ENCODE measurements at regions not wholly inside any gene's neighbourhood (a gene's known extent, or its start where the extent isn't known, plus 50 kb on each side); places are given as distances from the start of the nearest gene placed in this dataset.
"Not testable (repeated sequence)": the region's sequence is repeated elsewhere in the genome, so short reads cannot be mapped to it uniquely, and the experiment has no call there.

GRCh38 chr6:6830686-6831063 lies 242.2 kb downstream of the LY86 start:
- TF ChIP-seq, protein P1, sequence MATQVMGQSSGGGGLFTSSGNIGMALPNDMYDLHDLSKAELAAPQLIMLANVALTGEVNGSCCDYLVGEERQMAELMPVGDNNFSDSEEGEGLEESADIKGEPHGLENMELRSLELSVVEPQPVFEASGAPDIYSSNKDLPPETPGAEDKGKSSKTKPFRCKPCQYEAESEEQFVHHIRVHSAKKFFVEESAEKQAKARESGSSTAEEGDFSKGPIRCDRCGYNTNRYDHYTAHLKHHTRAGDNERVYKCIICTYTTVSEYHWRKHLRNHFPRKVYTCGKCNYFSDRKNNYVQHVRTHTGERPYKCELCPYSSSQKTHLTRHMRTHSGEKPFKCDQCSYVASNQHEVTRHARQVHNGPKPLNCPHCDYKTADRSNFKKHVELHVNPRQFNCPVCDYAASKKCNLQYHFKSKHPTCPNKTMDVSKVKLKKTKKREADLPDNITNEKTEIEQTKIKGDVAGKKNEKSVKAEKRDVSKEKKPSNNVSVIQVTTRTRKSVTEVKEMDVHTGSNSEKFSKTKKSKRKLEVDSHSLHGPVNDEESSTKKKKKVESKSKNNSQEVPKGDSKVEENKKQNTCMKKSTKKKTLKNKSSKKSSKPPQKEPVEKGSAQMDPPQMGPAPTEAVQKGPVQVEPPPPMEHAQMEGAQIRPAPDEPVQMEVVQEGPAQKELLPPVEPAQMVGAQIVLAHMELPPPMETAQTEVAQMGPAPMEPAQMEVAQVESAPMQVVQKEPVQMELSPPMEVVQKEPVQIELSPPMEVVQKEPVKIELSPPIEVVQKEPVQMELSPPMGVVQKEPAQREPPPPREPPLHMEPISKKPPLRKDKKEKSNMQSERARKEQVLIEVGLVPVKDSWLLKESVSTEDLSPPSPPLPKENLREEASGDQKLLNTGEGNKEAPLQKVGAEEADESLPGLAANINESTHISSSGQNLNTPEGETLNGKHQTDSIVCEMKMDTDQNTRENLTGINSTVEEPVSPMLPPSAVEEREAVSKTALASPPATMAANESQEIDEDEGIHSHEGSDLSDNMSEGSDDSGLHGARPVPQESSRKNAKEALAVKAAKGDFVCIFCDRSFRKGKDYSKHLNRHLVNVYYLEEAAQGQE (tag by site-specific recombination; IDR thresholded peaks at IDR 0.05) = not testable (repeated sequence)
- TF ChIP-seq ZNF37A (tag by site-specific recombination; IDR thresholded peaks at IDR 0.05); ZBTB48 (tag by site-specific recombination; IDR thresholded peaks at IDR 0.05); ZNF155 (tag by site-specific recombination; IDR thresholded peaks at IDR 0.05); PRDM1 (tag by site-specific recombination; IDR thresholded peaks at IDR 0.05); ZNF488 (tag by site-specific recombination; IDR thresholded peaks at IDR 0.05); REPIN1 (tag by site-specific recombination; IDR thresholded peaks at IDR 0.05; ENCODE audit: low read depth); SETDB1 (IDR thresholded peaks at IDR 0.05; ENCODE audit: insufficient read length, low read length); ZNF670 (tag by site-specific recombination; IDR thresholded peaks at IDR 0.05; ENCODE audit: low read depth): not testable (repeated sequence)
- TF ChIP-seq, protein P2, sequence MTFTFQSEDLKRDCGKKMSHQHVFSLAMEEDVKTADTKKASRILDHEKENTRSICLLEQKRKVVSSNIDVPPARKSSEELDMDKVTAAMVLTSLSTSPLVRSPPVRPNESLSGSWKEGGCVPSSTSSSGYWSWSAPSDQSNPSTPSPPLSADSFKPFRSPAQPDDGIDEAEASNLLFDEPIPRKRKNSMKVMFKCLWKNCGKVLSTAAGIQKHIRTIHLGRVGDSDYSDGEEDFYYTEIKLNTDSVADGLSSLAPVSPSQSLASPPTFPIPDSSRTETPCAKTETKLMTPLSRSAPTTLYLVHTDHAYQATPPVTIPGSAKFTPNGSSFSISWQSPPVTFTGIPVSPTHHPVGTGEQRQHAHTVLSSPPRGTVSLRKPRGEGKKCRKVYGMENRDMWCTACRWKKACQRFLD (tag by site-specific recombination; IDR thresholded peaks at IDR 0.05) = not testable (repeated sequence)
- TF ChIP-seq, protein P3, sequence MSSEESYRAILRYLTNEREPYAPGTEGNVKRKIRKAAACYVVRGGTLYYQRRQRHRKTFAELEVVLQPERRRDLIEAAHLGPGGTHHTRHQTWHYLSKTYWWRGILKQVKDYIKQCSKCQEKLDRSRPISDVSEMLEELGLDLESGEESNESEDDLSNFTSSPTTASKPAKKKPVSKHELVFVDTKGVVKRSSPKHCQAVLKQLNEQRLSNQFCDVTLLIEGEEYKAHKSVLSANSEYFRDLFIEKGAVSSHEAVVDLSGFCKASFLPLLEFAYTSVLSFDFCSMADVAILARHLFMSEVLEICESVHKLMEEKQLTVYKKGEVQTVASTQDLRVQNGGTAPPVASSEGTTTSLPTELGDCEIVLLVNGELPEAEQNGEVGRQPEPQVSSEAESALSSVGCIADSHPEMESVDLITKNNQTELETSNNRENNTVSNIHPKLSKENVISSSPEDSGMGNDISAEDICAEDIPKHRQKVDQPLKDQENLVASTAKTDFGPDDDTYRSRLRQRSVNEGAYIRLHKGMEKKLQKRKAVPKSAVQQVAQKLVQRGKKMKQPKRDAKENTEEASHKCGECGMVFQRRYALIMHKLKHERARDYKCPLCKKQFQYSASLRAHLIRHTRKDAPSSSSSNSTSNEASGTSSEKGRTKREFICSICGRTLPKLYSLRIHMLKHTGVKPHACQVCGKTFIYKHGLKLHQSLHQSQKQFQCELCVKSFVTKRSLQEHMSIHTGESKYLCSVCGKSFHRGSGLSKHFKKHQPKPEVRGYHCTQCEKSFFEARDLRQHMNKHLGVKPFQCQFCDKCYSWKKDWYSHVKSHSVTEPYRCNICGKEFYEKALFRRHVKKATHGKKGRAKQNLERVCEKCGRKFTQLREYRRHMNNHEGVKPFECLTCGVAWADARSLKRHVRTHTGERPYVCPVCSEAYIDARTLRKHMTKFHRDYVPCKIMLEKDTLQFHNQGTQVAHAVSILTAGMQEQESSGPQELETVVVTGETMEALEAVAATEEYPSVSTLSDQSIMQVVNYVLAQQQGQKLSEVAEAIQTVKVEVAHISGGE (tag by site-specific recombination; conservative IDR thresholded peaks at IDR 0.05; ENCODE audit: low read depth) = not testable (repeated sequence)

All from HEK293 (cell line).